IMR-90 (cell line): ENCODE measurements at regions not wholly inside any gene's neighbourhood (a gene's known extent, or its start where the extent isn't known, plus 50 kb on each side); places are given as distances from the start of the nearest gene placed in this dataset.

Experiments used
- ATAC-seq: fragments of 200-7000 bp; cut with Tn5 transposase; 2 replicates; pipeline ENCODE4 v1.9.1; 2020; ENCODE audit warnings: low read depth, mild to moderate bottlenecking, moderate library complexity
- BruUV-seq: library from RNA; stranded (reverse); fragments of 400-500 nt; replicated peaks from 2 replicates; lab custom pipeline; 2021; lab: Mats Ljungman, UMichigan
- CTCF ChIA-PET: fragments of 300-600 bp; formaldehyde crosslinking; extraction: SDS; loops from one replicate; lab custom pipeline; 2021; ENCODE audit warnings: antibody characterized with exemption; lab: Yijun Ruan, JAX
- POLR2A ChIA-PET: fragments of 300-600 bp; sonication (Branson Sonifier 250); formaldehyde crosslinking; loops from one replicate; lab custom pipeline; 2022; ENCODE audit warnings: antibody characterized with exemption; ENCODE audit not compliant: unreplicated experiment; lab: Charles Lee
- DNase-seq: peaks from one replicate; pipeline ENCODE4 v3.0.0; 2013
- H2AFZ ChIP-seq: replicated peaks from 2 replicates; pipeline ENCODE3; 2013; ENCODE audit warnings: low read length, mild to moderate bottlenecking; ENCODE audit not compliant: poor library complexity
- H2AK5ac ChIP-seq: 2 replicates; pipeline ENCODE4 v1.6.1; 2013; ENCODE audit warnings: low read depth, low read length, inconsistent platforms
- H2AK9ac ChIP-seq: replicated peaks from 2 replicates; pipeline ENCODE3; 2013; ENCODE audit warnings: mild to moderate bottlenecking, low read depth, low read length, moderate library complexity; ENCODE audit not compliant: poor library complexity
- H2BK120ac ChIP-seq: 2 replicates; pipeline ENCODE4 v1.6.1; 2013; ENCODE audit warnings: low read depth, low read length, inconsistent platforms
- H2BK15ac ChIP-seq: 3 replicates; pipeline ENCODE4 v1.6.1; 2013; ENCODE audit warnings: low read depth, low read length, inconsistent platforms
- H2BK20ac ChIP-seq: 2 replicates; pipeline ENCODE4 v1.6.1; 2013; ENCODE audit warnings: low read depth, mild to moderate bottlenecking, inconsistent platforms, low read length, moderate library complexity
- H2BK5ac ChIP-seq: 2 replicates; pipeline ENCODE4 v1.6.1; 2013; ENCODE audit warnings: mild to moderate bottlenecking, low read depth, low read length, inconsistent platforms; ENCODE audit not compliant: poor library complexity, severe bottlenecking
- H3K14ac ChIP-seq: replicated peaks from 2 replicates; pipeline ENCODE4 v1.6.1; 2013; ENCODE audit warnings: low read depth, low read length, inconsistent platforms
- H3K18ac ChIP-seq: 2 replicates; pipeline ENCODE4 v1.6.1; 2013; ENCODE audit warnings: low read depth, low read length, control low read depth
- H3K23ac ChIP-seq: 2 replicates; pipeline ENCODE4 v1.6.1; 2013; ENCODE audit warnings: low read depth, low read length, inconsistent platforms
- H3K27ac ChIP-seq: 2 replicates; pipeline ENCODE4 v1.5.1; 2013; ENCODE audit warnings: mild to moderate bottlenecking, control low read depth, low read length; ENCODE audit not compliant: insufficient read depth
- H3K27me3 ChIP-seq: 2 replicates; pipeline ENCODE4 v1.6.1; 2013; ENCODE audit warnings: low read length; ENCODE audit not compliant: control insufficient read depth, insufficient read depth
- H3K36me3 ChIP-seq: 2 replicates; pipeline ENCODE4 v1.6.1; 2013; ENCODE audit warnings: low read length, mixed read lengths; ENCODE audit not compliant: control insufficient read depth, insufficient read depth
- H3K4ac ChIP-seq: 2 replicates; pipeline ENCODE4 v1.6.1; 2013; ENCODE audit warnings: low read depth, low read length, inconsistent platforms
- H3K4me1 ChIP-seq: 2 replicates; pipeline ENCODE4 v1.6.1; 2013; ENCODE audit warnings: low read length, mixed read lengths; ENCODE audit not compliant: control insufficient read depth, insufficient read depth
- H3K4me2 ChIP-seq: 2 replicates; pipeline ENCODE4 v1.6.1; 2013; ENCODE audit warnings: low read depth, mild to moderate bottlenecking, control low read depth, low read length, moderate library complexity
- H3K4me3 ChIP-seq: 2 replicates; pipeline ENCODE4 v1.5.1; 2013; ENCODE audit warnings: low read depth, mild to moderate bottlenecking, control low read depth, low read length, moderate library complexity; ENCODE audit not compliant: insufficient read depth
- H3K56ac ChIP-seq: 2 replicates; pipeline ENCODE4 v1.6.1; 2013; ENCODE audit warnings: low read length, inconsistent platforms; ENCODE audit not compliant: insufficient read depth; ENCODE audit errors: extremely low read depth
- H3K79me1 ChIP-seq, 2 experiments: 2 replicates each; pipeline ENCODE4 v1.6.1; 2013; ENCODE audit warnings: low read length in 2 of 2, inconsistent platforms in 1 of 2, low read depth in 1 of 2
- H3K9ac ChIP-seq: 2 replicates; pipeline ENCODE4 v1.6.1; 2013; ENCODE audit warnings: low read depth, low read length, control low read depth
- H3K9me1 ChIP-seq: 2 replicates; pipeline ENCODE4 v1.6.1; 2013; ENCODE audit warnings: low read length, inconsistent platforms; ENCODE audit not compliant: insufficient read depth
- H3K9me3 ChIP-seq: 2 replicates; pipeline ENCODE4 v1.6.1; 2013; ENCODE audit warnings: low read length; ENCODE audit not compliant: control insufficient read depth, insufficient read depth
- H4K20me1 ChIP-seq: 2 replicates; pipeline ENCODE4 v1.6.1; 2013; ENCODE audit warnings: low read length, inconsistent platforms; ENCODE audit not compliant: insufficient read depth
- H4K5ac ChIP-seq: 2 replicates; pipeline ENCODE4 v1.6.1; 2013; ENCODE audit warnings: mild to moderate bottlenecking, low read depth, low read length, control low read depth
- H4K8ac ChIP-seq, 2 experiments: 2 replicates each; pipeline ENCODE4 v1.6.1; 2013; ENCODE audit warnings: low read depth in 2 of 2, low read length in 2 of 2, control low read depth in 1 of 2, inconsistent platforms in 1 of 2
- H4K91ac ChIP-seq: 2 replicates; pipeline ENCODE4 v1.6.1; 2013; ENCODE audit warnings: low read depth, low read length, inconsistent platforms; ENCODE audit not compliant: insufficient read depth
- CEBPB ChIP-seq: IDR thresholded peaks from 2 replicates; pipeline ENCODE4 v1.6.1; 2012; ENCODE audit warnings: low read depth, low read length, improper control_type of control experiment
- FOS ChIP-seq: fragments of 150-350 bp; IDR thresholded peaks from 2 replicates; pipeline ENCODE4 v1.6.1; 2016; ENCODE audit warnings: low read depth, low read length
- MAFK ChIP-seq: IDR thresholded peaks from 2 replicates; pipeline ENCODE4 v1.6.1; 2012; ENCODE audit warnings: low read depth, low read length, improper control_type of control experiment
- MAZ ChIP-seq: IDR thresholded peaks from 2 replicates; pipeline ENCODE4 v1.6.1; 2012; ENCODE audit warnings: low read depth, mild to moderate bottlenecking, low read length, improper control_type of control experiment, moderate library complexity, borderline replicate concordance
- MXI1 ChIP-seq: IDR thresholded peaks from 2 replicates; pipeline ENCODE4 v1.6.1; 2012; ENCODE audit warnings: low read depth, mild to moderate bottlenecking, low read length, moderate library complexity, borderline replicate concordance
- NFE2L2 ChIP-seq: fragments of 150-350 bp; IDR thresholded peaks from 2 replicates; pipeline ENCODE4 v1.6.1; 2016; ENCODE audit warnings: low read depth, mild to moderate bottlenecking, low read length
- WGBS, 2 experiments: methylation state at CpG; one replicate each; pipeline versions ENCODE4 v1.1.5 to v1.1.7; 2013; ENCODE audit warnings: missing lambda C conversion rate in 2 of 2; ENCODE audit not compliant: insufficient read length in 1 of 2; ENCODE audit errors: extremely low coverage in 2 of 2; 5-methylcytosine and 5-hydroxymethylcytosine counted together
- dilution Hi-C: fragments of 300-500 bp; cut with HindIII; formaldehyde crosslinking; loops from one replicate; pipeline ENCODE4 v1.14.3; 2018; ENCODE audit warnings: low sequenced_read_pairs; ENCODE audit not compliant: unreplicated experiment
- in situ Hi-C: fragments of 300-500 bp; cut with MboI; formaldehyde crosslinking; loops from 3 replicates; pipeline ENCODE4 v1.14.3; 2019; ENCODE audit warnings: low sequenced_read_pairs, inconsistent platforms, mixed read lengths
- intact Hi-C: fragments of 100-400 bp; cut with micrococcal nuclease; formaldehyde crosslinking; loops from 2 replicates; pipeline ENCODE4 v1.10.0; 2022
- TF ChIP-seq, protein P1 (sequence below): conservative IDR thresholded peaks from 2 replicates; pipeline ENCODE4 v1.5.1; 2012; ENCODE audit warnings: mild to moderate bottlenecking, low read depth, low read length, improper control_type of control experiment
- TF ChIP-seq, protein P2 (sequence below): fragments of 150-350 bp; IDR thresholded peaks from 2 replicates; pipeline ENCODE4 v1.6.1; 2016; ENCODE audit warnings: low read depth, mild to moderate bottlenecking, low read length, moderate library complexity, borderline replicate concordance
- TF ChIP-seq, protein P3 (sequence below): fragments of 150-350 bp; IDR thresholded peaks from 2 replicates; pipeline ENCODE4 v1.6.1; 2017; ENCODE audit warnings: mild to moderate bottlenecking, antibody characterized with exemption, low read length, low read depth

DNA sequence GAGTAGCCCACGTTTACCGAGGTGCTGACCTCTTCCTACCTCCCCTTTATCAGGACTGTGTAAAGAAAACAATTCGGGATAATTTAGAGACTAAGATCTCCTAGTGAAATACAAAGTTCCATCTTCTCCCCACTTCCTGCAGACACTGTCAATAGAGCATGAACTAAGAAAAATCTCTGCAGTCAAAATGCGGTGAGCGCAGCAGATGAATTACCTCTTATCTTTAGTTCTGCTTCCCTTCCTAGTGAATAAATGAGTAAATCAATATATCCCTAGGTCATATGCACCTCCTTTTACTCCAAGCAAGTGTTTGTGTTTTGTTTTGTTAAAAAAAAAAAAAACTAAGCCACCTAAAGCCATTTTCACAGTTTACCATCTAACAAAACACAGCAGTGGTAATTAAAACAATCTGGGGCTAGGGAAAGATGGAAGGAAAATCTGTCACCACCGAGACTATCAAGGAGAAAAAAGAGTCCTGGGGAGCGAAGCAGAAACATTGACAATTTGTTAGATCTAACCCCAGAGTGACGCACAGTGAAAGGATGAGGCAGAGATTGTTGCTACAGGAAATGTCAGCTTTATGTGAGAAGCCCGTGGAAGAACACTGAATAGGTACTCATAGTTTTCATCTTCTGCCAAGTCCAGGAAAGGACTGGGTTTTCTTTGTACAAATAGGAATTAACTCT lies 159.4 kb upstream of the SPTLC3 start:
- no peak overlapping the region for H2AFZ ChIP-seq
- ATAC-seq (no peak), DNase-seq (no peak)
- H2BK5ac ChIP-seq = no peak overlapping the region
- CTCF ChIA-PET = no interaction called here
- intact Hi-C loops (no loop called here), in situ Hi-C loops (no loop called here), dilution Hi-C loops (no loop called here)
- H2BK15ac ChIP-seq = no peak overlapping the region
- no peak overlapping the region for H2BK20ac ChIP-seq
- no TSS peak for BruUV-seq
- H3K27me3 ChIP-seq = no peaks in the 10 kb centered on the region
- H3K23ac ChIP-seq = no peak overlapping the region
- no peak overlapping the region for H2BK120ac ChIP-seq
- H4K20me1 ChIP-seq = no peaks in the 10 kb centered on the region
- no peak overlapping the region for H3K4me2 ChIP-seq
- H3K4me3 ChIP-seq = no peak overlapping the region
- no peaks in the 10 kb centered on the region for H3K79me1 ChIP-seq
- no peak for TF ChIP-seq CEBPB
- TF ChIP-seq, protein P1, sequence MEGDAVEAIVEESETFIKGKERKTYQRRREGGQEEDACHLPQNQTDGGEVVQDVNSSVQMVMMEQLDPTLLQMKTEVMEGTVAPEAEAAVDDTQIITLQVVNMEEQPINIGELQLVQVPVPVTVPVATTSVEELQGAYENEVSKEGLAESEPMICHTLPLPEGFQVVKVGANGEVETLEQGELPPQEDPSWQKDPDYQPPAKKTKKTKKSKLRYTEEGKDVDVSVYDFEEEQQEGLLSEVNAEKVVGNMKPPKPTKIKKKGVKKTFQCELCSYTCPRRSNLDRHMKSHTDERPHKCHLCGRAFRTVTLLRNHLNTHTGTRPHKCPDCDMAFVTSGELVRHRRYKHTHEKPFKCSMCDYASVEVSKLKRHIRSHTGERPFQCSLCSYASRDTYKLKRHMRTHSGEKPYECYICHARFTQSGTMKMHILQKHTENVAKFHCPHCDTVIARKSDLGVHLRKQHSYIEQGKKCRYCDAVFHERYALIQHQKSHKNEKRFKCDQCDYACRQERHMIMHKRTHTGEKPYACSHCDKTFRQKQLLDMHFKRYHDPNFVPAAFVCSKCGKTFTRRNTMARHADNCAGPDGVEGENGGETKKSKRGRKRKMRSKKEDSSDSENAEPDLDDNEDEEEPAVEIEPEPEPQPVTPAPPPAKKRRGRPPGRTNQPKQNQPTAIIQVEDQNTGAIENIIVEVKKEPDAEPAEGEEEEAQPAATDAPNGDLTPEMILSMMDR = no peak
- no peak for TF ChIP-seq MAZ
- TF ChIP-seq, protein P2, sequence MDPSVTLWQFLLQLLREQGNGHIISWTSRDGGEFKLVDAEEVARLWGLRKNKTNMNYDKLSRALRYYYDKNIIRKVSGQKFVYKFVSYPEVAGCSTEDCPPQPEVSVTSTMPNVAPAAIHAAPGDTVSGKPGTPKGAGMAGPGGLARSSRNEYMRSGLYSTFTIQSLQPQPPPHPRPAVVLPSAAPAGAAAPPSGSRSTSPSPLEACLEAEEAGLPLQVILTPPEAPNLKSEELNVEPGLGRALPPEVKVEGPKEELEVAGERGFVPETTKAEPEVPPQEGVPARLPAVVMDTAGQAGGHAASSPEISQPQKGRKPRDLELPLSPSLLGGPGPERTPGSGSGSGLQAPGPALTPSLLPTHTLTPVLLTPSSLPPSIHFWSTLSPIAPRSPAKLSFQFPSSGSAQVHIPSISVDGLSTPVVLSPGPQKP = no peak
- no peak for TF ChIP-seq MXI1
- TF ChIP-seq FOS = no peak
- no peak for TF ChIP-seq NFE2L2
- TF ChIP-seq, protein P3, sequence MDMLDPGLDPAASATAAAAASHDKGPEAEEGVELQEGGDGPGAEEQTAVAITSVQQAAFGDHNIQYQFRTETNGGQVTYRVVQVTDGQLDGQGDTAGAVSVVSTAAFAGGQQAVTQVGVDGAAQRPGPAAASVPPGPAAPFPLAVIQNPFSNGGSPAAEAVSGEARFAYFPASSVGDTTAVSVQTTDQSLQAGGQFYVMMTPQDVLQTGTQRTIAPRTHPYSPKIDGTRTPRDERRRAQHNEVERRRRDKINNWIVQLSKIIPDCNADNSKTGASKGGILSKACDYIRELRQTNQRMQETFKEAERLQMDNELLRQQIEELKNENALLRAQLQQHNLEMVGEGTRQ = no peak
- no peak for TF ChIP-seq MAFK
- no peak overlapping the region for H4K91ac ChIP-seq
- no peak overlapping the region for H3K18ac ChIP-seq
- H3K9me1 ChIP-seq = no peaks in the 10 kb centered on the region
- H4K5ac ChIP-seq = no peak overlapping the region
- no CpG with 5 or more reads among the region's 9 CpGs for WGBS, 2 experiments
- no peak overlapping the region for H2AK5ac ChIP-seq
- no peak overlapping the region for H4K8ac ChIP-seq
- no peak overlapping the region for H3K9ac ChIP-seq
- H3K14ac ChIP-seq = no peak overlapping the region
- no peaks in the 10 kb centered on the region for H3K4me1 ChIP-seq
- H3K36me3 ChIP-seq = no peaks in the 10 kb centered on the region
- H3K4ac ChIP-seq = no peak overlapping the region
- POLR2A ChIA-PET = no interaction called here
- no peak overlapping the region for H3K56ac ChIP-seq
- no peak overlapping the region for H2AK9ac ChIP-seq
- no peak overlapping the region for H3K27ac ChIP-seq
- peaks cover 5% of the 10 kb centered on the region for H3K9me3 ChIP-seq
